ENCODE measurements at regions not wholly inside any gene's neighbourhood (a gene's known extent, or its start where the extent isn't known, plus 50 kb on each side); places are given as distances from the start of the nearest gene placed in this dataset.

DNA sequence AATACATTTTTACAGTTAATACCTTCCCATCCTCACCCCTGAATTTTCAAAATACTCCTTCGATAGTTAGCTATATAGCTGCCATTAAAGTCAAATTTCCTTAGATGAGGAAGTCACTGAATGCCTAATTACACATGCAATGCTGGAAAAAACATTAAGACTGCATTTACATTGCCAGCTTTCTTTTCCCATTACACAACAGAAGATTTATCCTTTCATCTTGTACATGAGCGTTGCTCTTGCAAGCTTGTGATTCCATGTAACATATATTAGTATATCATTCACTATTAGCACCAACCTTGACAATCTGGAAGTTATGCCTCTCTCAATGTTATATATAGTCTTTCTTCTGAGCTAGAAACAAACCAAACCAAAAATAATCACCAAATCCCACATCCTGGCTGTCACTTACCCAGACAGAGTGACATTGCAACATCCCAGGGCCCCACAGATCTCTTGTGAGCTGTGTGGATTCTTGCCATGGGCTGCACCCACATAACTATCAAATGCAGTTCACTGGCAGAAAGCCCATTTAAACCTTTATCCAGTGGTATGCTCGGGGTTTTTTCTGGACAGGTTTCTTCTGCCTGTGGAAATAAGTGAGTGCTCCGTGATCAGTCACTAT lies 79.2 kb upstream of the PAPOLG start:
- H3K27me3 Mint-ChIP-seq: peaks cover 7% of the 10 kb centered on the region
- no peak overlapping the region for H3K4me3 Mint-ChIP-seq
- peaks cover 7% of the 10 kb centered on the region for H3K4me1 Mint-ChIP-seq (ENCODE audit: low read depth)
- no peak for DNase-seq
- no peak overlapping the region for H3K27ac Mint-ChIP-seq
- H3K36me3 Mint-ChIP-seq (ENCODE audit: low read depth): no peaks in the 10 kb centered on the region
- H3K9me3 Mint-ChIP-seq: no peaks in the 10 kb centered on the region

DNA sequence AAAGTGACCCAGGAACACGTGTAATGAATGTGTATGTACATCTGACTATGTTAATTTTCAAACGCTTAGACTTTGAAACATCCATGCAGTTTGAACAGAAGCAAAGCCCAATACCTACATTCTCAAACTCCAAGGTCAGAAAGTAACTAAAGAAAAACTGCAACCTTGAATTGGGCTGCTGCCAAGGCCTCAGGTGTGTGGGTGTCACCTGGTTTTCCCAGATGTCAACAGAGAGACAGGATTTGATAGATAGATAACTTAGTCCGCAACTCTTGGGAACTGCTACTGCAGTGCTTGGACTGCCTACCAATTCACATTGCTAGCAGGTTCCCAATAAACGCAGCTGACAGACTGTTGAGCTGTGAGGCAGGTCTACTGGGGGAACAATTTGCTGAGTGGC lies 78.7 kb upstream of the PAPOLG start:
- Mint-ChIP-seq H3K4me1 (ENCODE audit: low read depth) (peaks cover 7% of the 10 kb centered on the region), H3K27me3 (peaks cover 7% of the 10 kb centered on the region)

DNA sequence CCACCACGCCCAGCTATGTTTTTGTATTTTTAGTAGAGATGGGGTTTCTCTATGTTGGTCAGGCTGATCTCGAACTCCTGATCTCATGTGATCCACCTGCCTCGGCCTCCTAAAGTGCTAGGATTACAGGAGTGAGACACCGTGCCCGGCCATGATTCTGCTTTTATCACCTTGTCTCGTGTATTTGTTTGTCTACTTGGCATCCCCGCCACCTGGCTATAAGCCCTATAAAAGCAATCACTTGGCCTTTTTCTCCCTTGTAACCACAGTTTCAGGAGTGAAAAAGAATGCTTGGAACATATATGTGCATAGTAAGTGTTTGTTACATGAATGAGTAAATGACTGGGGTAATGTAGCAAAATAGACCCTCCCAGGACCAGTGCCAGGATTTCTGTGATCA lies 77.5 kb upstream of the PAPOLG start:
- Mint-ChIP-seq H3K4me3 (no peak overlapping the region), H3K36me3 (ENCODE audit: low read depth) (no peaks in the 10 kb centered on the region), H3K27me3 (peaks cover 7% of the 10 kb centered on the region), H3K27ac (no peak overlapping the region), H3K9me3 (no peaks in the 10 kb centered on the region), H3K4me1 (ENCODE audit: low read depth) (peaks cover 7% of the 10 kb centered on the region)
- DNase-seq: no peak

More for the DNA sequence above, 78.7 kb upstream of the PAPOLG start:
- no peaks in the 10 kb centered on the region for H3K36me3 Mint-ChIP-seq (ENCODE audit: low read depth)
- no peak overlapping the region for H3K27ac Mint-ChIP-seq
- H3K9me3 Mint-ChIP-seq: no peaks in the 10 kb centered on the region
- DNase-seq: no peak
- H3K4me3 Mint-ChIP-seq: no peak overlapping the region

DNA sequence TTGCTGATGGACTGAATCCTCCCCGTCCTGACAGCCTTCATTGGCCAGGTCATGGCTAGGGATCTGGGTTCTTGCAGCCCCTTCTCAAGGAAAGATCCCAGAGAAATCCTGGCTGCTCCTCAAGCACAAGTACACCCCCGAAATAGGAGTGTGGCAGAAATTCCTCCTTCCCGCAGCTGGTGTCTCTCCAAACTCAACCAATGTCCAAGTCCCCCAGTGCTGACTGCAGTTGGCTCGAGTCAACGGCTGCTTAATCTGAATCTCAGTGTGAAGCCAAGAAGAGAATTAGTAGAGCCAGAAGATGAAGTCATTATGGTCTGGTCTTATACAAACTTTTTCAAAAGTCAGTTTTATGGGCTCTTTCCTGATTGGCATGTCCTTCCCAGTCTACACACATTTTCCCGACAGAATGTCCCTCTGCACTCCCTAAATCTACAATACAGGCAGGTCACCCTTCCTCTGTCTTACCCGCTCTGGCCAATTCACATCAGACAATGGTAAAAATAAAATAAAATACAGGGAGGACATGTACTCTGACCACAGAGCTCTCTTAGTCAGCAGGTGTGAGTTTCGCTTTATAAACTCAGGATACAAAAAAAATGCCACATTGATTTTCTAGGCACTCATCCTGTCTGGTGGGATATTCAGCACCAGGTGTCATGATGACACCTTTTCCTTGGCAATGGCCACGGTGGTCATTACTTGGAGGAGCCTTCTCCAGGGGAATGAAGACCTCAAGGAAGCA lies 76.9 kb upstream of the PAPOLG start:
- H3K27me3 Mint-ChIP-seq: peaks cover 7% of the 10 kb centered on the region
- no peak overlapping the region for H3K27ac Mint-ChIP-seq
- no peak for DNase-seq
- H3K9me3 Mint-ChIP-seq: no peaks in the 10 kb centered on the region
- no peak overlapping the region for H3K4me3 Mint-ChIP-seq
- H3K36me3 Mint-ChIP-seq (ENCODE audit: low read depth): no peaks in the 10 kb centered on the region
- H3K4me1 Mint-ChIP-seq (ENCODE audit: low read depth): peaks cover 7% of the 10 kb centered on the region

DNA sequence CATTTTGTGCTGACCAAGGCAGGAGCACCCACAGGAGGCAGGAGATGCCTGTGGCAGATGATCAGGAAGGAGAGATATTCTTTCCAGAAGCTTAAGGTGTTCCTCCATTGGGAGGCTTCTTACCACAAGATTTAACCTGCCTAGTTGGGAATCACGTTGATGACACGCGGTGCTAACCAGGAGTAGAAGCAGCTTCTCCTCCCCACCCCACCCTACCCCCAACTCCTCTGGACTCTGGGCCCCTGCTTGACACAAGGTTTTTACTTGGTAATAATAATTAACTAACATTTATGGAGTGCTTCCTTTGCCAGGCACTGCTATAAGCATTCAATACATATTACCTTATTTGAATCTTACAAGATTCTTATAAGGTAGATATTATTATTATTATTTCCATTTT lies 62.5 kb upstream of the PAPOLG start:
- no peak for DNase-seq
- peaks cover 11% of the 10 kb centered on the region for H3K27me3 Mint-ChIP-seq
- no peak overlapping the region for H3K4me3 Mint-ChIP-seq
- H3K27ac Mint-ChIP-seq: no peak overlapping the region
- H3K9me3 Mint-ChIP-seq: no peaks in the 10 kb centered on the region
- no peaks in the 10 kb centered on the region for H3K4me1 Mint-ChIP-seq (ENCODE audit: low read depth)
- H3K36me3 Mint-ChIP-seq (ENCODE audit: low read depth): no peaks in the 10 kb centered on the region

DNA sequence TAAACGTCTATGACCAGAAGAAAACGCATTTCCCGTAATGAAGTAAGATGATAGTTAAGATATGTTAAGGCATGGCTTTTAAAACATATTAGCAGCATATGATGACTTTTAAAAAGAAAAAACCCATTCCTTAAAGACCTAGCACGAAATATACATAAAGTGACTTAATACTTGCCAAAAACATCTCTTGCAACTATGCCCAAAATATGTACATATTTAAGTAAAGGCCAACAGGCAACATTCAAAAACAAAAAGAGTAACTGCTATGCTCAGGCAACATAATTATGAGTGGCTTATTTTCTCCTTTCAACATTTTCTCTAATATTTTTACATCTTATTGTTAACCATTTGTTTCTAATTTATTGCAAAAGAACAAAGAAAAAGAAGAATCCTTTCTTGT lies 60.3 kb upstream of the PAPOLG start:
- Mint-ChIP-seq H3K4me3 (no peak overlapping the region), H3K9me3 (no peaks in the 10 kb centered on the region), H3K36me3 (ENCODE audit: low read depth) (no peaks in the 10 kb centered on the region)

DNA sequence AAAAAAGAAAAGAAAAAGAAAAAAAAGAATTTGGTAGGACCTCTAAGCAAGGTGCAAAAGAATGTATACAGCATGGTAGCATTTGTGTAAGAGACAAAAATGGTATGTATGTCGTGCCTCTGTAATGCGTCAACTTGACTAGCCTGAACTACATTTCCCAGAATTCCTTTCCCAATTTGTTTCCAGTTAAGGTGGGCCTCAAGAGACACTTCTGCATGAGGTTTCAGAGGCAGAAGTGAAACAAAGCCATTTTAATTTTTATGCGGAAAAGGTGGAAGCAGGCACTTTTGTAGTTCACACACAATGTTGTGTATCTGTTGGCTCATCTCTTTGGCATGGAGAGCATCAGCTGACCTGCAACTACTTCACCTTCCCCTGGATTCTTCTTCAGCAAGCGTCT lies 56.5 kb upstream of the PAPOLG start:
- no peaks in the 10 kb centered on the region for H3K36me3 Mint-ChIP-seq (ENCODE audit: low read depth)
- H3K27me3 Mint-ChIP-seq: no peaks in the 10 kb centered on the region
- DNase-seq: no peak
- no peak overlapping the region for H3K27ac Mint-ChIP-seq
- H3K4me3 Mint-ChIP-seq: no peak overlapping the region
- H3K4me1 Mint-ChIP-seq (ENCODE audit: low read depth): no peaks in the 10 kb centered on the region
- no peaks in the 10 kb centered on the region for H3K9me3 Mint-ChIP-seq

More for the DNA sequence above, 60.3 kb upstream of the PAPOLG start:
- no peak overlapping the region for H3K27ac Mint-ChIP-seq
- no peaks in the 10 kb centered on the region for H3K4me1 Mint-ChIP-seq (ENCODE audit: low read depth)
- H3K27me3 Mint-ChIP-seq: peaks cover 4% of the 10 kb centered on the region
- DNase-seq: no peak

DNA sequence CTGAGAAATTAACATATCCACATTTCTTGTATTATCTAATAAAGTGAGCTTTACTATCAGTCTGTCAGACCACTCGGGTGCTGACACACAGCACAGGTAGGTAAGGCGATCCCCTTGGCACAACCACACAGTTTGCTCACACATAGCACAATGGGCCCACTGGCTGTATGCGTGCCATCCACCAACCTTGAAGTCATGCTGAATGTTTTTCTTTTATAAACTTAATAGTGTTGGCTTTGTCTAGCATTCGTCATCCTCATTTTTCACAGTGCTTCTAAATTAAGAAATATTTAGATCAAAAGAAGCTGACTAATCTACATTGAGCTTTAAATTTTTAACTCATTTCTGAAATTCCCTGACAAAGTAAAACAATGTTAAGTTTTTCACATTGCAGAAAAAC lies 50.0 kb upstream of the PAPOLG start:
- no peak overlapping the region for H3K4me3 Mint-ChIP-seq
- no peaks in the 10 kb centered on the region for H3K4me1 Mint-ChIP-seq (ENCODE audit: low read depth)
- no peaks in the 10 kb centered on the region for H3K9me3 Mint-ChIP-seq
- no peaks in the 10 kb centered on the region for H3K27me3 Mint-ChIP-seq
- no peak for DNase-seq
- H3K27ac Mint-ChIP-seq: no peak overlapping the region
- no peaks in the 10 kb centered on the region for H3K36me3 Mint-ChIP-seq (ENCODE audit: low read depth)

All from activated T-cell treated with anti-CD3 and anti-CD28 coated beads, Interleukin-2, amount 50 U/mL, for 24 hours (primary cell).